T-helper 2 cell treated with Interferon-gamma antibody and Interleukin-4, amounts not matched to agents 5 μg/mL and 100 μg/mL, for 36 hours (primary cell): ENCODE measurements at regions not wholly inside any gene's neighbourhood (a gene's known extent, or its start where the extent isn't known, plus 50 kb on each side); places are given as distances from the start of the nearest gene placed in this dataset.
"Not testable (repeated sequence)": the region's sequence is repeated elsewhere in the genome, so short reads cannot be mapped to it uniquely, and the experiment has no call there.

Experiments used
- DNase-seq: peaks from one replicate; pipeline ENCODE4 v3.0.0; 2021; ENCODE audit warnings: low spot score
- H3K27ac Mint-ChIP-seq: one replicate; pipeline ENCODE4 v1.8.0; 2021; ENCODE audit warnings: mild to moderate bottlenecking, mixed read lengths
- H3K27me3 Mint-ChIP-seq: one replicate; pipeline ENCODE4 v1.8.0; 2021; ENCODE audit warnings: low read depth, mixed read lengths
- H3K36me3 Mint-ChIP-seq: one replicate; pipeline ENCODE4 v1.8.0; 2021; ENCODE audit warnings: low read depth, mixed read lengths
- H3K4me1 Mint-ChIP-seq: one replicate; pipeline ENCODE4 v1.8.0; 2021; ENCODE audit warnings: low read depth, mixed read lengths
- H3K4me3 Mint-ChIP-seq: one replicate; pipeline ENCODE4 v1.8.0; 2022; ENCODE audit warnings: mild to moderate bottlenecking, moderate library complexity, mixed read lengths
- H3K9me3 Mint-ChIP-seq: one replicate; pipeline ENCODE4 v1.8.0; 2021; ENCODE audit warnings: mixed read lengths

DNA sequence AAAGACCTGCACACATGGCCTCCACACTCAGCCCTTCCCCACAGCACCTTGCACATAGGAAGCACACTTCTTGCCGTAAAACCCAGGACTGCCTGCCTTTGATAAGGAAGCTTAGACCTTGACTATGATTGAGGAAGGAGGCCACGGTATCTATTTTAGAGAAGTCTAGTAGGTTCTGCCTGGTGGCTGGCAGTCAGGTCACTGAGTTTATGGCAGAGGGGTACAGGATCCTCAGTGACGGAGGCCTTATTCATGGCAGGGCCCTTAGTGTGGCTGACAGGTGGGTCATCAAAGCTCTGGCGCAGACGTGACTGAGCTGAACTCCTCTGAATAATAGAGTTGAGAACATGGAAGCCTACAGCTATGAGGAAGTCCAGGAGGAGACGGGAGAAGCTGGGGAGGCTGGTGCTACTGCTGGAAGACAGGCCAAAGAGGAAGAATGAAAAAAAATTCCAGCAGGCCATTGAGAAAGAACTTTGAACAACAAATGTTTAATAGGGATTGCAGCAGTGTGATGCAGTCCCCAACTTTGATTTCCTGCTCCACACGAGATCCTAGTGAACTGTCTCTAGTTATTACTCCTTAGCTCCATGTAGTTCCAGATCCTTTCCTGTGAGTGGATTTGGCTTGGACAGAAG is 142.8 kb downstream of the BCL2L11 start:
- not testable (repeated sequence) for H3K4me3 Mint-ChIP-seq, H3K27ac Mint-ChIP-seq, H3K36me3 Mint-ChIP-seq, H3K9me3 Mint-ChIP-seq, DNase-seq, H3K4me1 Mint-ChIP-seq, H3K27me3 Mint-ChIP-seq

DNA sequence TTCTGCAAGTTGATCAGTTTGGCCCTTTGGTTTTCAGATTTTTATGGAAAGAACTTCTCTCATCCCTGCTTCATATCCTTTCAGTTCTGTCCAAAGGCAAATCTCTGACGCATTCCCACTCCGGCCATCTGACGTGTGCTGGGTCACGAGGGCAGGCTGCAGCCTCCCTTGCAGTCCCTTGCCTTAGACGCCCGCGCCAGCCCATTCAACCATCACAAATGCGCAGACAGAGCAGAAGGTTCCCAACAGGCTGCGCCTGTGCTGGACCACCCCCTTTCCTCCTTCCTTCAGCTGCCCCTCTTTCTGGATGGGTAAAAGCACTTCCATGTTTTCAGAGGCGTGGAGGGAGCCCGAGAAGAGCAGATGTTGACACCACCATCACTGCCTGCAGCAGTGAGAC is 144.2 kb downstream of the BCL2L11 start:
- not testable (repeated sequence) for H3K4me3 Mint-ChIP-seq, H3K4me1 Mint-ChIP-seq, H3K27ac Mint-ChIP-seq, DNase-seq, H3K9me3 Mint-ChIP-seq, H3K36me3 Mint-ChIP-seq, H3K27me3 Mint-ChIP-seq

DNA sequence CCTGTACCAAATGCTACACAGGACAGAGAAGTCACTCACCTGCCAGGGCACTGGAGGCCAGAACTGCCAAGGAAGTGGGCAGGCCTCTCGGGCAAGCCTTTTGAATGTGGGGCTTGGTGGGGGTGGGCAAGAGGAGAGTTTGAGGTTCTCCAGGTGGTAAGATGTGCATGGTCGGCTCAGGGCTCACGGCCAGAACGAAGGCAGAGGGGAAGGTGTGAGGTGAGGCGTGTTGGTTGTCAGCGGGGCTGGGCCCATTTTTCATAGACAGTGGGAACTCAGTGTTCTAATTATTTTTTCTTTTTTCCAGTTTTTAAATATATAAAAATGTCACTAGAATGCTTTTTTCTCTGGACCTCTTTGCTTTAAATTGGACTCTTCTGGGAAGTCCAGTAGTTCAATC is 145.8 kb downstream of the BCL2L11 start:
- not testable (repeated sequence) for DNase-seq, H3K9me3 Mint-ChIP-seq, H3K27me3 Mint-ChIP-seq, H3K27ac Mint-ChIP-seq, H3K4me3 Mint-ChIP-seq, H3K36me3 Mint-ChIP-seq, H3K4me1 Mint-ChIP-seq

DNA sequence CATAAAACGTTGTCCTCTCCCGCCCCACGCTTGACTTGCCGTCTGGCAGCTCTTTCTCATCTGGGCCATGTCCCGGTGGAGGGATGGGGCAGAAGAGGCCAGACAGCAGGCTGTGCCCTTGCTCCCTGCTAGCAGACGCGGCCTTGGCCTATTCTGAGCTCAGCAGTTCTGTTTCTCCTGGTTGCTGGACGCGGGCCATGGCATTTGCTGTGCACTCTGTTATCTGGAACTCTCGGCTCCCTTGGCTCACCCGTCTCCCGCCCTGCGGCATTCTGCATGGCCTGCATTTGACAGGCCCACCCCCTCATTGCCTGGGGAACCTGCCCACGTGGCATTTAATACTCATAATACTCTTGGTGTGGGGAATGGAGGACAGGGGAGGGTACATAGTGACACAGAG is 146.3 kb downstream of the BCL2L11 start:
- H3K27ac Mint-ChIP-seq, H3K4me3 Mint-ChIP-seq, H3K27me3 Mint-ChIP-seq, H3K9me3 Mint-ChIP-seq, DNase-seq, H3K4me1 Mint-ChIP-seq, H3K36me3 Mint-ChIP-seq: not testable (repeated sequence)

DNA sequence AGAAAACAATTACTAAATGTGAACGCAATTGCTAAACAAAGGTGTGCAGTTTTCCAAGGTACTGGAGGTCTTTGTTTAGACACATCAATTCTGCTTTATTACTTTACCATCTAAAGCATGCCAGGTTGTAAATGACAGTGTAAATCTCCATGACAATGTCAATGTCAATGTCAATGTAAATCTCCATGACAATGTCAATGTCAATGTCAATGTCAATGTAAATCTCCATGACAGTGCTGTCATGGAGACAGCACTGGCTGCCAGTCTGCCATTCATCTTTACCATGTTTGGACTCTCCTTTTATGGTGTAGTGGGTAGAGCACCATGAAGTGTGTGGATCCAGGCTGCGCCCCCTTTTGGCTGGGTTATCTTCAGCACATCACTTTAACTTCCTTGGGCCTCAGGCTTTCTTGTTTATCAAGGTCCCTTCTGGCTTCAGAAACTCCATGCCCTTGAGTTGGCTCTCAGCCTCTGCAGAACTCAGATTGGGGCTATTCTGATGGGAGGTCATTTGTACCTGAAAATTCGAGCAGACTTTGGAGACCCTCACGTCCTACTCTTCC is 149.1 kb downstream of the BCL2L11 start:
- H3K36me3 Mint-ChIP-seq, H3K4me3 Mint-ChIP-seq, H3K27ac Mint-ChIP-seq, H3K4me1 Mint-ChIP-seq, H3K9me3 Mint-ChIP-seq, DNase-seq, H3K27me3 Mint-ChIP-seq: not testable (repeated sequence)

DNA sequence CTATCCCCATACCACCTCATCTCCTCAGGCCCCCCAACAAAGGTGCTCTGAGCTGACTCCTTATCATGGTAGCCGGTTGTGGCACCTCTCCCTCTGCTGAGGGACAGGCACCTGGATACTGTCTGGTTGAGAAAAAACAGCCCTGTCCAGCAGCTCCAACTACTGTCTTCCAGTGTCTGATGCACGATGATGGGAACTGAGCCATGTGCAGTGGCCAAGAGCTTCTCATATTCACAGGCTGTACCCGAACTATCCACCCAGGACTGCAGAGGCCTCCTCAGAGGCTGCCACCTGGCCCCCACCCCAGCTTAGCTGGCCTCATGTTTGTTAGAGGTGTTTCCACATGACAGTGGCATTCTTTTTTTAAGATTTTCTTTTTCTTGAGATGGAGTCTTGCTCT is 149.9 kb downstream of the BCL2L11 start:
- H3K27ac Mint-ChIP-seq, H3K27me3 Mint-ChIP-seq, H3K9me3 Mint-ChIP-seq, H3K4me1 Mint-ChIP-seq, H3K4me3 Mint-ChIP-seq, H3K36me3 Mint-ChIP-seq, DNase-seq: not testable (repeated sequence)

DNA sequence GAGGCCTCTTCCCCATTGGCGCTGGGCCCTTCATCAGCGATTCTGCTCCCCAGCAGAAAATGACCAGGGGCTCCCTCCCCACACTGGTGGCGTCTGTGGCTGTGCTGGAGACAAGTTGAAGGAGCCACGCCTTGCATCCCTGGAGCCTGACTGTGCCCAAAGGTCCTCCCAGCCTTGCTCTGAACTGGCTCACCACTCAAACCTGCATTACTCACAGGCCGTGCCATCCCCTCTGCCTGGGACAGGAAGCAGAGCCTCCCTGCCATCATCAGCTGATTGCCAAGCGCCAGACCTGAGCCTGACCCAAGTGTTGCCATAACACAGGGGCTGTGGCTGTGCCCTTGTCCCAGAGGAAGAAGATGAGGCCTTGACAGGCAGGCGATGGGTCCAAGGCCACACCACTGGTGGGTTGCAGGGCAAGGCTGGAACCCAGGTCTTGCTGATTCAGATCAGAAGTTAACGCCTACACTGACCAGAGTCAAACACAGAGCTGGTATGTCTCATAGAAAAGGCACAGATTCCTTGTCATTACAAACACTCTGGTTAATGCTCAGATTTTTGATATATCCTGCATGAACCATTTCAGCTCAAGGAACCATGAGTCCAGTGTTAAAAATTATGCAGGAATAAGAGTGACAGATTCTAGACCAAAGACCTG is 151.1 kb downstream of the BCL2L11 start:
- H3K4me1 Mint-ChIP-seq, H3K27me3 Mint-ChIP-seq, H3K9me3 Mint-ChIP-seq, H3K4me3 Mint-ChIP-seq, H3K36me3 Mint-ChIP-seq, DNase-seq, H3K27ac Mint-ChIP-seq: not testable (repeated sequence)

DNA sequence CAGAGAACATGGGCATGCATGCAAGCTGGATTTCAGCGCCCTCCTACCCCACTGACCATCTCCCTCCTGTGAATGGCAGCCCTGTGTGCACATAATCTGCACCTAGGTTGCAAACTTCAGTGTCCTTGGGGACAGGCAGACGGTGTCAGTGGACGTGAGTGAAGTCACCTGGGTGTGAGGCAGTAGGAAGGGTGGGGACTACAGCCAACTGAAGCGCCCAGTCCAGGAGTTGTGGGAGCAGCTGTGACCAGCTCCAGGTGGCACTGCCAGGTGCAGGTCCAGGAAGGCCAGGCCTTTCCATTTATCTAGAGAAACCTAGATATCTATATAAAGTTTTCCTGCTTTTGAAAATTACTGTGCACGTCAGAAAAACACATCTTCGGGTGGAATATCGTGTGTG is 152.3 kb downstream of the BCL2L11 start:
- not testable (repeated sequence) for H3K4me1 Mint-ChIP-seq, H3K27me3 Mint-ChIP-seq, H3K9me3 Mint-ChIP-seq, H3K4me3 Mint-ChIP-seq, H3K36me3 Mint-ChIP-seq, H3K27ac Mint-ChIP-seq, DNase-seq

DNA sequence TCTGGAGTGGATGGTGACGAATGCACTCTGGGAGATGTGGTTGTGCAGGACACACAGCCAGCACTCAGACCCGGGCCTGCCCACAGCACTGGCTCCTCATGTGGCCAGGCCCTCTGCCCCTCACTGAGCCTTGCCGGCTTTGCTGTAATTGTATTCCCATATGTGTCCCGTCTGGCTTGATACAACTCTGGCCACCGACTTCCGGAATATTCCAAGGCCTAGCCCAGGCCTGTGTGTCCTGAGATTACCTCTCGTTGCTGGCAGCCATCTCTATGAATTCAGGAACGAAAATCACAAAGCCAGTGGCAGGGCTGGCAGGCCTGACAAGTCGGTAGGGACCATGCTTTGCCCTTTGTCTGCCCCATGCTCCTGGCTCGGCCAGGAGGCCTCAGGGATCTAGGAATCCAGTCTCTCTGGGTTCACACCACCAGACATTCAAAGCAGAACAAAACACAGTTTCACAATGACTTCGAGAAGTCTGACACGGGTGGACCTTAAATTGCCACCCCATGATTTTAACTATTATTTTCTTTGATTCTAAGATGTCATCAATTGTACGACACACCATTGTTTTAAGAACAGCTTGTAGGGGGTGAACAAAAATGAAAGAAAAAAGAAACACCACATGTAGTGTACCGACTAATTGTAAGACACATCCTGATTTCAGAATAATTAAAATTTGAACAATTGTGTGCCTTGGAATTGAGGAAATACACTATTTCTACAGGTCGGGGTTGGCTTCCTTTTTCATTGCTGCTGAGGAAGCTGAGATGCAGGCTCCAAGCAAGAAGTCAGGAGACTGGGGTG is 154.5 kb downstream of the BCL2L11 start:
- H3K36me3 Mint-ChIP-seq, DNase-seq, H3K4me3 Mint-ChIP-seq, H3K4me1 Mint-ChIP-seq, H3K9me3 Mint-ChIP-seq, H3K27me3 Mint-ChIP-seq, H3K27ac Mint-ChIP-seq: not testable (repeated sequence)

DNA sequence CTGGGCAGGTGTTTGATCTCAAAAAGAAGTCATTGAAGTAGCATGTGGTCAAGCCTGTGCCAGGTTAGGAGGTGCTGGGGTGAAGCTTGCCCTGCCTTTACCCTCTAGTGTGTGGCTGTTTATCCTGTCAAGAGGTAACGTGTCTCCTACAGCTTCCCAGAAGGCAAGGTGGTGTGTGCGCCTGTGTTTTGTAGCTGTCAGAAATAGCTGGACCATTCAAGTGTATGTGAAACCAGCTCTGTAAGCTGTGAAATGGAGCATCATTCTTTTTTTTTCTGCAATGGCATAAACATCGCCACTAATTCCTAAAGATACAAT is 155.1 kb downstream of the BCL2L11 start:
- not testable (repeated sequence) for H3K4me1 Mint-ChIP-seq, H3K36me3 Mint-ChIP-seq, DNase-seq, H3K27me3 Mint-ChIP-seq, H3K27ac Mint-ChIP-seq, H3K9me3 Mint-ChIP-seq, H3K4me3 Mint-ChIP-seq

DNA sequence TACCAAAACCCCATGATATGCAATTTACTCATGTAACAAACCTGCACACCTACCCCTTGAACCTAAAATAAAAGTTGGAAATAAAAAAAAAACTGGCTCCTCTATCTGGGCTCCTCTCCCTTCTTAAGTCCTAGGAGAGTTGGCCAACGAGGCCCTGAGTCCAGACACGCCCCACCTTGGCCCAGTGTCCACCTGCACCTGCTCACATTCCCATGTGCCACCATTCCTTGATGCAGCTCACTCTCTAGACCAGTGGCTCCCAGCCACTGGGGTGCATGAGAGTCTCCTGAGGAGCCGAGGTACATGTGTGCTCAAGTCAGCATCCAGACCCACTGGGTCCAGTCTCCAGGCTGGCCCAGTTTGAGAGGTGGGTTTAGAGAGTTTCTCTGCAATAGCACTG is 157.4 kb downstream of the BCL2L11 start:
- H3K9me3 Mint-ChIP-seq, H3K27ac Mint-ChIP-seq, H3K27me3 Mint-ChIP-seq, DNase-seq, H3K4me1 Mint-ChIP-seq, H3K36me3 Mint-ChIP-seq, H3K4me3 Mint-ChIP-seq: not testable (repeated sequence)

DNA sequence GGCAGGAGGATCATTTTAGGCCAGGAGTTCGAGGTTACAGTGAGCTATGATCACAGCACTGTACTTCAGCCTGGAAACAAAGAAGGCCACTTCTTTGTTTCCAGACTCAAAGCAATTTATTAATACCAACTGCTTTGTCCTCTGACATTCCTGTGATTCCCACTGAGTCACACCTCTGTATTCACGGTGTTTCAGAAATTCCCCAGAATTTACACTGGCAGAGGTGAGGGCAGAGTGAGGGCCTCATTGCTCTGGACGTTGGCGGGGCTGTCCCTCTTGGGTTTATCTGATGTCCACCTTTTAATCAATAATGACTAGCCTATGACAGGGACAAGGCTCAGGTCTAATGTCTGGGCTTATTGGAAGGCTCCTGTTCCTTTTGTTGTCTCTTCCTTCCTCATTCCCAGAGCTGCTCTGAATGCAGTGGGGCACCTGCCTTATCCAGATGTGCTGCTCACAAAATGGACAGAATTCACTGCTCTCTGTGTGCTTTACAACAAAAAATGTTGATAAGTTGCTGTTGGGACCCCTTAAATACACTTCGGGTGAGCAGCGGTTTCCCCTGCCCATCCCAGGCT is 160.1 kb downstream of the BCL2L11 start:
- not testable (repeated sequence) for H3K9me3 Mint-ChIP-seq, H3K36me3 Mint-ChIP-seq, H3K4me1 Mint-ChIP-seq, H3K4me3 Mint-ChIP-seq, H3K27me3 Mint-ChIP-seq, H3K27ac Mint-ChIP-seq, DNase-seq

DNA sequence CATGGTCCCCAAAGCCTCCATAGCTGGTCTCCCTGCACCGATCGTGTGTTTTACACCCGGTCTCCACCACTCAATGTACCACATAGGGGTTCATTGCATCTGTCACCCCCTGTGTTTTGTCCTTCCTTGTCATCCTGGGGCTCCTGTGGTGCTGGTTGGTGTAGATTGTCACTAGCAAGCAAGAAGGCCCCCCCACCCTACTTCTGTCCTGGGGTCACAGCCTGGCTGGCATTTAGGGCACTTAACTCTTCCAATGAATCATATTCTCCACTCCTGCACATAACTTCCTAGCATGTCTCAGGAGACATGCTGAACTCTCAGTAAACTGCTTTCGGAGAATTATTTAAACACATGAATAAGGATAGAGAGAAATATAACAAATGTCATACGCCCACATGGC is 161.4 kb downstream of the BCL2L11 start:
- H3K9me3 Mint-ChIP-seq, H3K4me1 Mint-ChIP-seq, H3K27ac Mint-ChIP-seq, H3K4me3 Mint-ChIP-seq, DNase-seq, H3K36me3 Mint-ChIP-seq, H3K27me3 Mint-ChIP-seq: not testable (repeated sequence)
